ENCODE measurements at regions not wholly inside any gene's neighbourhood (a gene's known extent, or its start where the extent isn't known, plus 50 kb on each side); places are given as distances from the start of the nearest gene placed in this dataset.

DNA sequence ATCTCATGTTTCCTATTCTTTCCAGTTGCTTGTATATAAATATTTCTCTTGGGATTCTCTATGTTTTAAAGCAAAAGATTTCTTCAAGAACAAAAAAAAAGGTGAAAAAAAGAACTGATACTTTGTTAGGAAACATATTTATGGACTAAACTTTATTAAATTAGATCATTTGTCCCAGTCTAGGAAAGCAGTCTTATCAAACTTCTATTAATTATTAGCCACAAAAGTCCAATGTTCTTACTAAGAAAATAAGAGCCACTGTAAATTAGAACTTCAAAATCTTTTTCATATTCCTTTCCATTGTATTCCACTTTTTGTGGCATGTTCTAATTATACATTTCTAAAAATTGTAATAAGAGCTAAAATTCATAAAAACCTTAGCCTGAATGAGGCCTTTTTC, 175.2 kb downstream of the TYW3 start:
- Histone ChIP-seq H3K79me2 (ENCODE audit: insufficient read depth, low read depth) (no peaks in the 10 kb centered on the region), H3K4me3 (IDR thresholded peaks at IDR 0.05; ENCODE audit: insufficient read depth, low read depth, low read length) (no peak overlapping the region)
- TF ChIP-seq, protein P1, sequence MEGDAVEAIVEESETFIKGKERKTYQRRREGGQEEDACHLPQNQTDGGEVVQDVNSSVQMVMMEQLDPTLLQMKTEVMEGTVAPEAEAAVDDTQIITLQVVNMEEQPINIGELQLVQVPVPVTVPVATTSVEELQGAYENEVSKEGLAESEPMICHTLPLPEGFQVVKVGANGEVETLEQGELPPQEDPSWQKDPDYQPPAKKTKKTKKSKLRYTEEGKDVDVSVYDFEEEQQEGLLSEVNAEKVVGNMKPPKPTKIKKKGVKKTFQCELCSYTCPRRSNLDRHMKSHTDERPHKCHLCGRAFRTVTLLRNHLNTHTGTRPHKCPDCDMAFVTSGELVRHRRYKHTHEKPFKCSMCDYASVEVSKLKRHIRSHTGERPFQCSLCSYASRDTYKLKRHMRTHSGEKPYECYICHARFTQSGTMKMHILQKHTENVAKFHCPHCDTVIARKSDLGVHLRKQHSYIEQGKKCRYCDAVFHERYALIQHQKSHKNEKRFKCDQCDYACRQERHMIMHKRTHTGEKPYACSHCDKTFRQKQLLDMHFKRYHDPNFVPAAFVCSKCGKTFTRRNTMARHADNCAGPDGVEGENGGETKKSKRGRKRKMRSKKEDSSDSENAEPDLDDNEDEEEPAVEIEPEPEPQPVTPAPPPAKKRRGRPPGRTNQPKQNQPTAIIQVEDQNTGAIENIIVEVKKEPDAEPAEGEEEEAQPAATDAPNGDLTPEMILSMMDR (conservative IDR thresholded peaks at IDR 0.05; ENCODE audit: low read depth, low read length): no peak

GRCh38 chr1:74908797-74909196, 175.8 kb downstream of the TYW3 start:
- Histone ChIP-seq H3K9ac (no peak overlapping the region), H3K36me3 (ENCODE audit: insufficient read depth) (no peaks in the 10 kb centered on the region)
- TF ChIP-seq, protein P1 (conservative IDR thresholded peaks at IDR 0.05; ENCODE audit: low read depth, low read length): no peak

More for the DNA sequence above, 175.2 kb downstream of the TYW3 start:
- H3K4me1 ChIP-seq (ENCODE audit: low read depth, poor library complexity, severe bottlenecking): no peaks in the 10 kb centered on the region
- H3K4me2 ChIP-seq: no peak overlapping the region
- H4K20me1 ChIP-seq (ENCODE audit: insufficient read depth): no peaks in the 10 kb centered on the region
- no peaks in the 10 kb centered on the region for H3K27me3 ChIP-seq (ENCODE audit: insufficient read depth, low read depth)
- no peaks in the 10 kb centered on the region for H3K36me3 ChIP-seq (ENCODE audit: insufficient read depth)
- no peak overlapping the region for H3K9ac ChIP-seq
- no peak overlapping the region for H3K27ac ChIP-seq
- no peak overlapping the region for H2AFZ ChIP-seq (ENCODE audit: low read depth)

GRCh38 chr1:74913978-74914377, 181.0 kb downstream of the TYW3 start:
- H3K79me2 ChIP-seq (ENCODE audit: insufficient read depth, low read depth): no peaks in the 10 kb centered on the region
- no peak overlapping the region for H3K4me3 ChIP-seq (IDR thresholded peaks at IDR 0.05; ENCODE audit: insufficient read depth, low read depth, low read length)
- no peak overlapping the region for H3K27ac ChIP-seq
- no peaks in the 10 kb centered on the region for H3K27me3 ChIP-seq (ENCODE audit: insufficient read depth, low read depth)
- TF ChIP-seq, protein P1 (conservative IDR thresholded peaks at IDR 0.05; ENCODE audit: low read depth, low read length): no peak
- H3K4me1 ChIP-seq (ENCODE audit: low read depth, poor library complexity, severe bottlenecking): no peaks in the 10 kb centered on the region
- H2AFZ ChIP-seq (ENCODE audit: low read depth): no peak overlapping the region
- no peak overlapping the region for H3K4me2 ChIP-seq
- H3K9ac ChIP-seq: no peak overlapping the region
- no peaks in the 10 kb centered on the region for H3K36me3 ChIP-seq (ENCODE audit: insufficient read depth)
- H4K20me1 ChIP-seq (ENCODE audit: insufficient read depth): no peaks in the 10 kb centered on the region

More at GRCh38 chr1:74908797-74909196, 175.8 kb downstream of the TYW3 start:
- Histone ChIP-seq H3K27me3 (ENCODE audit: insufficient read depth, low read depth) (no peaks in the 10 kb centered on the region), H4K20me1 (ENCODE audit: insufficient read depth) (no peaks in the 10 kb centered on the region), H3K27ac (no peak overlapping the region), H3K79me2 (ENCODE audit: insufficient read depth, low read depth) (no peaks in the 10 kb centered on the region), H2AFZ (ENCODE audit: low read depth) (no peak overlapping the region), H3K4me3 (IDR thresholded peaks at IDR 0.05; ENCODE audit: insufficient read depth, low read depth, low read length) (no peak overlapping the region), H3K4me1 (ENCODE audit: low read depth, poor library complexity, severe bottlenecking) (no peaks in the 10 kb centered on the region), H3K4me2 (no peak overlapping the region)

GRCh38 chr1:74933500-74933899, 200.5 kb downstream of the TYW3 start:
- Histone ChIP-seq H3K27me3 (ENCODE audit: insufficient read depth, low read depth) (no peaks in the 10 kb centered on the region), H3K4me1 (ENCODE audit: low read depth, poor library complexity, severe bottlenecking) (peaks cover 8% of the 10 kb centered on the region), H3K4me2 (peak overlapping the region; percentile 15; the same call in 1 of the 2 replicates), H2AFZ (ENCODE audit: low read depth) (0 out of 2 replicates have a peak overlapping the region, but pooled peaks have one; percentile 4), H4K20me1 (ENCODE audit: insufficient read depth) (no peaks in the 10 kb centered on the region), H3K27ac (no peak overlapping the region), H3K79me2 (ENCODE audit: insufficient read depth, low read depth) (no peaks in the 10 kb centered on the region), H3K9ac (no peak overlapping the region), H3K4me3 (IDR thresholded peaks at IDR 0.05; ENCODE audit: insufficient read depth, low read depth, low read length) (no peak overlapping the region), H3K36me3 (ENCODE audit: insufficient read depth) (no peaks in the 10 kb centered on the region)
- TF ChIP-seq, protein P1 (conservative IDR thresholded peaks at IDR 0.05; ENCODE audit: low read depth, low read length): no peak
